DMS153 (cell line): ENCODE measurements at regions not wholly inside any gene's neighbourhood (a gene's known extent, or its start where the extent isn't known, plus 50 kb on each side); places are given as distances from the start of the nearest gene placed in this dataset.

ENCODE experiments used
- DNase-seq: peaks from one replicate; lab custom pipeline; 2025; lab: John Stamatoyannopoulos, UW

- no peak for DNase-seq
Measured at GRCh38 chr1:81071969-81072753, 728.6 kb upstream of the ADGRL2 start.

- DNase-seq = no peak
Measured at GRCh38 chr1:81071072-81071858, 729.5 kb upstream of the ADGRL2 start.

GRCh38 chr1:81069856-81070255 lies 730.9 kb upstream of the ADGRL2 start:
- no peak for DNase-seq

- no peak for DNase-seq
Measured at GRCh38 chr1:81068726-81069125, 732.0 kb upstream of the ADGRL2 start.

- DNase-seq = no peak
Measured at GRCh38 chr1:81053826-81054225, 746.9 kb upstream of the ADGRL2 start.

GRCh38 chr1:81052162-81052561 lies 748.6 kb upstream of the ADGRL2 start:
- no peak for DNase-seq

GRCh38 chr1:81050390-81050789 lies 750.3 kb upstream of the ADGRL2 start:
- DNase-seq = no peak

GRCh38 chr1:81044708-81045107 lies 756.0 kb upstream of the ADGRL2 start:
- no peak for DNase-seq

GRCh38 chr1:81042225-81042624 lies 758.5 kb upstream of the ADGRL2 start:
- DNase-seq = no peak

- no peak for DNase-seq
Measured at GRCh38 chr1:81034291-81034690, 766.4 kb upstream of the ADGRL2 start.

- peak; percentile 77 for DNase-seq
Measured at GRCh38 chr1:81032973-81033425, 767.7 kb upstream of the ADGRL2 start.

- DNase-seq = no peak
Measured at GRCh38 chr1:81032374-81032773, 768.4 kb upstream of the ADGRL2 start.

GRCh38 chr1:81030441-81030840 lies 770.3 kb upstream of the ADGRL2 start:
- DNase-seq = no peak

GRCh38 chr1:81029266-81029665 lies 771.5 kb upstream of the ADGRL2 start:
- no peak for DNase-seq

GRCh38 chr1:81023187-81023724 lies 777.5 kb upstream of the ADGRL2 start:
- no peak for DNase-seq

GRCh38 chr1:81021134-81021533 lies 779.6 kb upstream of the ADGRL2 start:
- DNase-seq = no peak

GRCh38 chr1:81020506-81020905 lies 780.2 kb upstream of the ADGRL2 start:
- no peak for DNase-seq

- DNase-seq = no peak
Measured at GRCh38 chr1:81010126-81010525, 790.6 kb upstream of the ADGRL2 start.

GRCh38 chr1:81008293-81008692 lies 792.4 kb upstream of the ADGRL2 start:
- DNase-seq = no peak

GRCh38 chr1:81007024-81007423 lies 793.7 kb upstream of the ADGRL2 start:
- DNase-seq = no peak

- no peak for DNase-seq
Measured at GRCh38 chr1:81006502-81006901, 794.2 kb upstream of the ADGRL2 start.

GRCh38 chr1:81004011-81004410 lies 796.7 kb upstream of the ADGRL2 start:
- DNase-seq = no peak

- DNase-seq = no peak
Measured at GRCh38 chr1:80994934-80995333, 805.8 kb upstream of the ADGRL2 start.
